GM23248 (cell line): ENCODE measurements at regions not wholly inside any gene's neighbourhood (a gene's known extent, or its start where the extent isn't known, plus 50 kb on each side); places are given as distances from the start of the nearest gene placed in this dataset.

Experiments
- EZH2 ChIP-seq: fragments of 200-600 bp; sonication (generic); IDR thresholded peaks from 2 replicates; pipeline ENCODE4 v1.6.1; 2018; ENCODE audit warnings: antibody characterized with exemption, mild to moderate bottlenecking; ENCODE audit not compliant: insufficient read depth, poor library complexity, severe bottlenecking
- EZH2phosphoT487 ChIP-seq: fragments of 200-600 bp; sonication (generic); IDR thresholded peaks from 2 replicates; pipeline ENCODE4 v1.6.1; 2018; ENCODE audit warnings: antibody characterized with exemption, moderate library complexity, mild to moderate bottlenecking, low read depth; ENCODE audit not compliant: insufficient read depth

DNA sequence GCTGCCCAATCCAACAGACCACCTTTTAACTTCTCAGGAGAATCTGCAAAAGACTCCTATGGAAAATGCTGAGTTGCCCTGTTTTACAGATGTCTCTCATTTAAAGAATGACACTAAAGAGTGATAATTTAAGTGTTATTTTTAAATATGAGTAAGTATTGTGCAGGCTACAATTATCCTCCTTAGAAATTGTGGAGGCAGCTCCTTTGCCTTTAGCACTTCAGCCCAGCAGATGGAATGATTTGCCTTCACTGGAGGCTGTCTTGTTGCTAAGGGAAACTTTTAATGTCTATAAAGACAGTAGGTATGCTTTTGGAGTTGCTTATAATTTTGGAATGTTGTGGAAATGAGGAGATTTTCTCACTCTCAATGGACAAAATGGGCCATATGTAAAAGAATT lies 1345.5 kb downstream of the NCAM2 start:
- no peak for TF ChIP-seq EZH2
- no peak for TF ChIP-seq EZH2phosphoT487
